ENCODE measurements at regions not wholly inside any gene's neighbourhood (a gene's known extent, or its start where the extent isn't known, plus 50 kb on each side); places are given as distances from the start of the nearest gene placed in this dataset.

GRCh38 chr1:217373761-217374701, 256.9 kb downstream of the GPATCH2 start:
- no peak for DNase-seq (ENCODE audit: low spot score)

- DNase-seq (ENCODE audit: low spot score), result no peak
These were observed 258.6 kb downstream of the GPATCH2 start for GRCh38 chr1:217372049-217372970.

GRCh38 chr1:217370757-217371156, 260.1 kb downstream of the GPATCH2 start:
- DNase-seq (ENCODE audit: low spot score), result no peak

- DNase-seq (ENCODE audit: low spot score), result no peak
These were observed 260.8 kb downstream of the GPATCH2 start for GRCh38 chr1:217369996-217370551.

- no peak for DNase-seq (ENCODE audit: low spot score)
These were observed 261.5 kb downstream of the GPATCH2 start for GRCh38 chr1:217369271-217369981.

- no peak for DNase-seq (ENCODE audit: low spot score)
These were observed 266.7 kb downstream of the GPATCH2 start for GRCh38 chr1:217364220-217364619.

- DNase-seq (ENCODE audit: low spot score), result peak; percentile 41
These were observed 267.6 kb downstream of the GPATCH2 start for GRCh38 chr1:217363319-217363718.

- DNase-seq (ENCODE audit: low spot score), result no peak
These were observed 270.4 kb downstream of the GPATCH2 start for GRCh38 chr1:217360510-217360909.

GRCh38 chr1:217354895-217355294, 276.0 kb downstream of the GPATCH2 start:
- DNase-seq (ENCODE audit: low spot score), result no peak

GRCh38 chr1:217348960-217349664, 281.8 kb downstream of the GPATCH2 start:
- DNase-seq (ENCODE audit: low spot score), result no peak

- DNase-seq (ENCODE audit: low spot score), result no peak
These were observed 286.2 kb downstream of the GPATCH2 start for GRCh38 chr1:217344712-217345111.

- no peak for DNase-seq (ENCODE audit: low spot score)
These were observed 287.0 kb downstream of the GPATCH2 start for GRCh38 chr1:217343907-217344306.

GRCh38 chr1:217342105-217342504, 288.8 kb downstream of the GPATCH2 start:
- no peak for DNase-seq (ENCODE audit: low spot score)

GRCh38 chr1:217336724-217337123, 294.2 kb downstream of the GPATCH2 start:
- DNase-seq (ENCODE audit: low spot score), result no peak

- peak; percentile 35 for DNase-seq (ENCODE audit: low spot score)
These were observed 297.0 kb downstream of the GPATCH2 start for GRCh38 chr1:217333939-217334338.

GRCh38 chr1:217332431-217333065, 298.3 kb downstream of the GPATCH2 start:
- no peak for DNase-seq (ENCODE audit: low spot score)

- DNase-seq (ENCODE audit: low spot score), result no peak
These were observed 299.2 kb downstream of the GPATCH2 start for GRCh38 chr1:217331698-217332097.

GRCh38 chr1:217327901-217328300, 303.0 kb downstream of the GPATCH2 start:
- DNase-seq (ENCODE audit: low spot score), result no peak

GRCh38 chr1:217322834-217323233, 308.1 kb downstream of the GPATCH2 start:
- DNase-seq (ENCODE audit: low spot score), result no peak

GRCh38 chr1:217315346-217315745, 315.5 kb downstream of the GPATCH2 start:
- no peak for DNase-seq (ENCODE audit: low spot score)

- no peak for DNase-seq (ENCODE audit: low spot score)
These were observed 317.8 kb downstream of the GPATCH2 start for GRCh38 chr1:217313096-217313495.
